Spleen (tissue), 11 donors: ENCODE measurements at regions not wholly inside any gene's neighbourhood (a gene's known extent, or its start where the extent isn't known, plus 50 kb on each side); places are given as distances from the start of the nearest gene placed in this dataset.

ENCODE experiments used
- DNase-seq: peaks from one replicate; pipeline ENCODE4 v3.0.0-alpha.2; 2020
- H3K27ac ChIP-seq, 8 donors: fragments of 200-600 bp; sonication (generic) in 7 of 8; 1 replicate in 4 of 8; 2 replicates in 4 of 8; pipeline versions ENCODE4 v1.5.0 to v1.8.0; 2016 to 2021; ENCODE audit warnings: inconsistent platforms in 4 of 8, mild to moderate bottlenecking in 4 of 8, moderate library complexity in 1 of 8
- H3K27me3 ChIP-seq, 7 donors: fragments of 200-600 bp; sonication (generic) in 6 of 7; replicated peaks in 1 of 7; 1 replicate in 4 of 7; 2 replicates in 3 of 7; pipeline versions ENCODE4 v1.5.0 to v1.8.0; 2016 to 2021; ENCODE audit warnings: inconsistent platforms in 3 of 7, mild to moderate bottlenecking in 1 of 7
- H3K36me3 ChIP-seq, 6 donors: fragments of 200-600 bp; sonication (generic) in 5 of 6; 1 replicate in 4 of 6; 2 replicates in 2 of 6; pipeline versions ENCODE4 v1.5.0 to v1.8.0; 2016 to 2021; ENCODE audit warnings: inconsistent platforms in 2 of 6
- H3K4me1 ChIP-seq, 6 donors: fragments of 200-600 bp; sonication (generic) in 5 of 6; 1 replicate in 3 of 6; 2 replicates in 3 of 6; pipeline versions ENCODE4 v1.5.0 to v1.8.0; 2016 to 2021; ENCODE audit warnings: inconsistent platforms in 3 of 6
- H3K4me3 ChIP-seq, 8 donors: fragments of 200-600 bp; sonication (generic) in 7 of 8; 1 replicate in 4 of 8; 2 replicates in 4 of 8; pipeline versions ENCODE4 v1.5.0 to v1.8.0; 2016 to 2021; ENCODE audit warnings: inconsistent platforms in 4 of 8, mild to moderate bottlenecking in 4 of 8, moderate library complexity in 2 of 8
- H3K9me3 ChIP-seq, 8 donors: fragments of 200-600 bp; sonication (generic) in 7 of 8; 1 replicate in 4 of 8; 2 replicates in 4 of 8; pipeline versions ENCODE4 v1.5.0 to v1.8.0; 2016 to 2021; ENCODE audit warnings: inconsistent platforms in 4 of 8
- CTCF ChIP-seq, 11 experiments: fragments of 200-600 bp in 7 of 11; fragments of 450-650 bp in 4 of 11; sonication (generic) in 4 of 11; IDR thresholded peaks in 8 of 11; conservative IDR thresholded peaks in 3 of 11; 1 replicate in 7 of 11; 2 replicates in 4 of 11; pipeline versions ENCODE4 v1.4.0 to v1.8.0; 2016 to 2021; ENCODE audit warnings: antibody characterized with exemption in 11 of 11, inconsistent platforms in 4 of 11, mild to moderate bottlenecking in 1 of 11
- POLR2A ChIP-seq, 3 donors: fragments of 450-650 bp; IDR thresholded peaks; one replicate each; pipeline ENCODE4 v1.5.1; 2017; ENCODE audit warnings: antibody characterized with exemption in 3 of 3, mild to moderate bottlenecking in 1 of 3
- POLR2AphosphoS5 ChIP-seq, 3 donors: sonication (generic); formaldehyde crosslinking; IDR thresholded peaks; one replicate each; pipeline ENCODE4 v1.5.1; 2017; ENCODE audit warnings: antibody characterized with exemption in 3 of 3
- whole genome bisulfite sequencing, 5 donors: extraction: QIAGEN DNeasy Blood & Tissue Kit in 3 of 5; methylation state at CpG; one replicate each; pipeline versions ENCODE4 v1.1.5 to v1.1.7; 2013 to 2018; 5-methylcytosine and 5-hydroxymethylcytosine counted together
- intact Hi-C: fragments of 100-400 bp; cut with DNase I; formaldehyde crosslinking; loops from one replicate; pipeline ENCODE4 v1.15.0; 2023; ENCODE audit warnings: low total_unique reads
- donor health status: healthy with polysubstance abuse.
- donor health status: DM: no; HTN: no; CAD: no; lungs with moderate emphysema.
- donor health status: DM: no; HTN: no; CAD: no.
- donor health status: Bipolar disorder and iron deficiency.
- donor health status: healthy.
- donor health status: DM: no; HTN: no; CAD: no.
- donor health status: DM: yes; HTN: yes; CAD: no.

DNA sequence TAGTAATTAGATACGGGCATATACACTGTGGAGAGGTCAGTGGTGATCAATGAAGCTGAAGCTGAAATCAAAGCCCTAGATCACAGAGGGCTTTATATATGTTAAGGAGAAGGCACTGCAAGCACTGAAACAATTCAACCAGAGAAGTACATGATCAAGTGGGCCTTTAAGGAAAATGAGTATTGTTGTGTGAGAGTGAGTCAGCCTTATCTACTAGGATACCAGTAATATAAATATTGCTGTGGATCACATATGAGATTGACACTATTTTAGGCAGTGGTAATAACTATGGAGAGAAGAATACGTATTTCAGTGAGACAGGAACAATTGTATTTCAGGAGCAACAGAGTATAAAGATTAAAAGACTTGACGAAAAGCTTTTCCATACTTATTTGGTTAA is 1172.2 kb upstream of the GJE1 start:
- WGBS, 5 donors = 84 to 94% (median 88%) methylated on average over 3 of the region's 3 CpGs
- no peak for TF ChIP-seq POLR2A (IDR thresholded peaks at IDR 0.05)
- Histone ChIP-seq H3K27ac (no peak overlapping the region), H3K36me3 (no peaks in the 10 kb centered on the region), H3K9me3 (no peaks in the 10 kb centered on the region), H3K4me1 (no peaks in the 10 kb centered on the region), H3K27me3 (no peaks in the 10 kb centered on the region), H3K4me3 (no peak overlapping the region)
- intact Hi-C loops = no loop called here
- DNase-seq = no peak

DNA sequence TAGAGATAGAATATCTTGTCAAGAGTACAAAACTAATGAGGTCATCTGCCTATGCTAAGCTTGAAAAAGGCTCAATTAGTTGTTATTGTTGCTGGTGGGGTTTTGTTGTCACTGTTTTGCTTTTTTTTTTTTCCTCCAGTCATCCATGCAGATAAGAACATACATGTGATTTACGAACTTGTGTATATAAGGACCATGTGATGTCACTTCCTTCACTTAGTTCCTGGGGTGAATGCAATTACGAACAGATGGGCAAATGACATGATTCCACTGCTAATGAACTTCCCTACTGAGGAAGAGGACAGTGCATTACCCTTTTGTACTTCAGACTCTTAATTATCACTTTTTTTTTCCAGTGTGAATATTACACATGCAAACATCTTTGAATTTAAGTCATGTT is 1175.3 kb upstream of the GJE1 start:
- intact Hi-C loops = no loop called here
- Histone ChIP-seq H3K9me3 (no peaks in the 10 kb centered on the region), H3K27ac (no peak overlapping the region), H3K4me1 (no peaks in the 10 kb centered on the region), H3K36me3 (no peaks in the 10 kb centered on the region), H3K4me3 (no peak overlapping the region), H3K27me3 (no peaks in the 10 kb centered on the region)
- TF ChIP-seq POLR2A (IDR thresholded peaks at IDR 0.05) (no peak), CTCF (IDR thresholded peaks at IDR 0.05 in 8 of 11, conservative IDR thresholded peaks at IDR 0.05 in 3 of 11) (no peak), POLR2AphosphoS5 (IDR thresholded peaks at IDR 0.05) (no peak)
- 57 to 90% (median 77%) methylated on average over 2 of the region's 2 CpGs for WGBS, 5 donors
- no peak for DNase-seq

DNA sequence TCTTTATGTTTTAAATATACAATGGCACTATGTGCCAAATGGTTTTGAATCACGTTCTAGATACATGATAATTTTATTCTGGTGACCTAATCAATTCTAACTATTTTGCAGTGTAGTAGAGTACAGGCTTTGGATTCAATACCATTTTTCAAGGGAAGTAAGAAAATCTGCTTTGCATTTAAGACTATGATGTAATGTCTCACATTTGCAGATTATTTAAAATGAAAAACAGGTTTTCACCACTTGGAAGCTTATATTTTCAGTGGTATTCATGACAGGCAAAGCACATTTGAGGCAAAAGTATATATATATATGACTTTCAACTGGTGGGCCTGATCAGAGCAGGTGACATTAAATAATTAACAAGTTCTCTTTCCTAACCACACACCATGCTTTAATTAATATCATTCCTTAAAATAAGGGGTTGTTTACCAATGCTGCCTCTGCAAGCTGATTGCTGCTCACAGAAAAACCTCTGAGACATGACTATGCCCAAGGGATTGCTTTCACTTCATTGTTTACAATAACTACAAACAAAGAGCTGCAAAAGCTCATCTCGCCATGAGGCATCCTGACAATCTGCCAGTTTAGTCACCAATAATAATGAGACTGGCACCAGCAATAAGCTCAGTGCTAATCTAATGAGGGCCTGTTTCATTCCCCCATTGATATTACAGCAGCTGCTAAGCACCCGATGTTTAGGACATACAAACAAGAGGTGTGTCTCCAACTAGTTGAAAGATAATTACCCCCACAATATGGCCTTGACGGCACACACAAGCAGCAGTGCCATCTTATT is 1176.0 kb upstream of the GJE1 start:
- H3K36me3 ChIP-seq = no peaks in the 10 kb centered on the region
- no peak for TF ChIP-seq POLR2AphosphoS5 (IDR thresholded peaks at IDR 0.05)
- TF ChIP-seq CTCF (IDR thresholded peaks at IDR 0.05 in 8 of 11, conservative IDR thresholded peaks at IDR 0.05 in 3 of 11) = no peak
- no peak for TF ChIP-seq POLR2A (IDR thresholded peaks at IDR 0.05)
- H3K27ac ChIP-seq = no peak overlapping the region
- intact Hi-C loops = no loop called here
- no peak for DNase-seq
- H3K9me3 ChIP-seq = no peaks in the 10 kb centered on the region
- no peaks in the 10 kb centered on the region for H3K4me1 ChIP-seq
- WGBS, 5 donors = 81 to 90% (median 88%) methylated on average over 4 of the region's 4 CpGs
- H3K27me3 ChIP-seq = no peaks in the 10 kb centered on the region
- H3K4me3 ChIP-seq = no peak overlapping the region

- intact Hi-C loops = no loop called here
- 78 to 85% (median 82%) methylated on average over 3 of the region's 3 CpGs for WGBS, 5 donors
- Histone ChIP-seq H3K36me3 (no peaks in the 10 kb centered on the region), H3K27ac (no peak overlapping the region), H3K9me3 (peaks cover 0 to 17% (median 12%) of the 10 kb centered on the region in 8 donors), H3K27me3 (no peaks in the 10 kb centered on the region), H3K4me3 (no peak overlapping the region), H3K4me1 (no peaks in the 10 kb centered on the region)
- DNase-seq = no peak
- no peak for TF ChIP-seq CTCF (IDR thresholded peaks at IDR 0.05 in 8 of 11, conservative IDR thresholded peaks at IDR 0.05 in 3 of 11)
- TF ChIP-seq POLR2A (IDR thresholded peaks at IDR 0.05) = no peak
- TF ChIP-seq POLR2AphosphoS5 (IDR thresholded peaks at IDR 0.05) = no peak
Measured at GRCh38 chr6:140940251-140940925, 1192.3 kb upstream of the GJE1 start.
